ENCODE measurements at regions not wholly inside any gene's neighbourhood (a gene's known extent, or its start where the extent isn't known, plus 50 kb on each side); places are given as distances from the start of the nearest gene placed in this dataset.
"Not testable (repeated sequence)": the region's sequence is repeated elsewhere in the genome, so short reads cannot be mapped to it uniquely, and the experiment has no call there.

GRCh38 chr20:30894707-30895353 lies 362.6 kb upstream of the DEFB115 start:
- TF ChIP-seq CTCF (IDR thresholded peaks at IDR 0.05 in 4 of 5, conservative IDR thresholded peaks at IDR 0.05 in 1 of 5); POLR2A (IDR thresholded peaks at IDR 0.05): not testable (repeated sequence)

Data from gastrocnemius medialis (tissue), 4 donors.